K562 (cell line): ENCODE measurements at regions not wholly inside any gene's neighbourhood (a gene's known extent, or its start where the extent isn't known, plus 50 kb on each side); places are given as distances from the start of the nearest gene placed in this dataset.

Source experiments
- ATAC-seq: fragments of 200-7000 bp; cut with Tn5 transposase; 3 replicates; pipeline ENCODE4 v1.9.1; 2020; ENCODE audit warnings: moderate library complexity
- BruUV-seq: library from RNA; stranded (reverse); fragments of 400-500 nt; replicated peaks from 2 replicates; lab custom pipeline; 2021; lab: Mats Ljungman, UMichigan
- CTCF ChIA-PET: fragments of 300-600 bp; formaldehyde crosslinking; extraction: SDS; loops from one replicate; lab custom pipeline; 2021; ENCODE audit warnings: low intra/inter-chr PET ratio; lab: Yijun Ruan, JAX
- POLR2A ChIA-PET: fragments of 300-600, 350-650 bp; sonication (Branson Sonifier 250); formaldehyde crosslinking; extraction: SDS; loops from one replicate; lab custom pipeline; 2021; ENCODE audit warnings: antibody characterized with exemption, inconsistent platforms; lab: Yijun Ruan, JAX
- DNase-seq, 4 experiments: peaks; one replicate each; pipeline versions ENCODE4 v3.0.0 to v3.0.0-alpha.2; 2011 to 2018; ENCODE audit warnings: low spot score in 3 of 4, mixed read lengths in 3 of 4; ENCODE audit errors: extremely low read depth in 1 of 4
- FAIRE-seq: peaks from 2 replicates; lab custom pipeline; 2011; peaks lifted over from hg19 to GRCh38; lab: Jason Lieb, UNC
- H2AFZ ChIP-seq: 2 replicates; pipeline ENCODE4 v1.6.0; 2011; ENCODE audit warnings: low read depth, low read length, control low read depth, inconsistent platforms
- H3K27ac ChIP-seq: fragments of 200-600 bp; 3 replicates; pipeline ENCODE4 v1.8.0; 2011; ENCODE audit warnings: low read depth, mild to moderate bottlenecking, control low read depth, inconsistent platforms, low read length, moderate library complexity, mixed read lengths; ENCODE audit errors: extremely low read depth
- H3K27me3 ChIP-seq, 2 experiments: fragments of 300-600 bp in 1 of 2; 2 replicates in 1 of 2; 3 replicates in 1 of 2; pipeline versions ENCODE4 v1.6.0 to v1.8.0; 2011; ENCODE audit warnings: inconsistent platforms in 2 of 2, low read length in 2 of 2, mild to moderate bottlenecking in 1 of 2, mixed read lengths in 1 of 2, moderate library complexity in 1 of 2; ENCODE audit not compliant: control insufficient read depth in 2 of 2, insufficient read depth in 2 of 2
- H3K36me3 ChIP-seq: fragments of 300-600 bp; 3 replicates; pipeline ENCODE4 v1.8.0; 2011; ENCODE audit warnings: mild to moderate bottlenecking, low read length, inconsistent platforms; ENCODE audit not compliant: control insufficient read depth, insufficient read depth
- H3K4me1 ChIP-seq, 2 experiments: fragments of 200-600 bp in 1 of 2; replicated peaks in 1 of 2; 2 replicates in 1 of 2; 3 replicates in 1 of 2; pipeline versions ENCODE4 v1.5.1 to v1.8.0; 2011; ENCODE audit warnings: inconsistent platforms in 2 of 2, low read length in 2 of 2, mild to moderate bottlenecking in 1 of 2, mixed read lengths in 1 of 2, moderate library complexity in 1 of 2; ENCODE audit not compliant: control insufficient read depth in 2 of 2, insufficient read depth in 2 of 2
- H3K4me2 ChIP-seq: 2 replicates; pipeline ENCODE4 v1.6.1; 2011; ENCODE audit warnings: low read length, control low read depth, inconsistent platforms, mixed read lengths; ENCODE audit not compliant: insufficient read depth
- H3K4me3 ChIP-seq: fragments of 200-600 bp; sonication (generic), shearing (Covaris generic); 2 replicates; pipeline ENCODE4 v1.5.1; 2016; ENCODE audit warnings: control low read depth, inconsistent platforms
- H3K79me2 ChIP-seq: fragments of 200-600 bp; 3 replicates; pipeline ENCODE4 v1.8.0; 2011; ENCODE audit warnings: low read length, inconsistent platforms; ENCODE audit not compliant: control insufficient read depth, insufficient read depth
- H3K9ac ChIP-seq, 2 experiments: 2 replicates each; pipeline versions ENCODE4 v1.6.0 to v1.6.1; 2011; ENCODE audit warnings: low read depth in 2 of 2, low read length in 2 of 2, control low read depth in 1 of 2, inconsistent platforms in 1 of 2, mild to moderate bottlenecking in 1 of 2, mixed read lengths in 1 of 2; ENCODE audit not compliant: insufficient read depth in 1 of 2
- H3K9me1 ChIP-seq: one replicate; pipeline ENCODE4 v1.6.0; 2011; ENCODE audit warnings: inconsistent platforms, mild to moderate bottlenecking, low read length, moderate library complexity; ENCODE audit not compliant: control insufficient read depth, insufficient read depth
- H3K9me3 ChIP-seq: replicated peaks from 2 replicates; pipeline ENCODE4 v1.5.1; 2011; ENCODE audit warnings: low read depth, low read length, inconsistent platforms; ENCODE audit not compliant: control insufficient read depth, insufficient read depth
- H4K20me1 ChIP-seq: replicated peaks from 2 replicates; pipeline ENCODE4 v1.6.1; 2011; ENCODE audit warnings: low read length, inconsistent platforms, mixed read lengths; ENCODE audit not compliant: control insufficient read depth, insufficient read depth
- ARNT ChIP-seq, 2 experiments: fragments of 450-650 bp; IDR thresholded peaks; 2 replicates each; pipeline ENCODE4 v1.6.1; 2016; ENCODE audit warnings: mild to moderate bottlenecking in 1 of 2
- BMI1 ChIP-seq: fragments of 150-350 bp; IDR thresholded peaks from 2 replicates; pipeline ENCODE4 v1.6.1; 2014; ENCODE audit warnings: low read length
- BRD4 ChIP-seq: fragments of 200-600 bp; sonication (generic); IDR thresholded peaks from 2 replicates; pipeline ENCODE4 v1.6.1; 2017; ENCODE audit warnings: inconsistent platforms
- CAMTA2 ChIP-seq: fragments of 250-450 bp; sonication (Bioruptor Pico); conservative IDR thresholded peaks from 2 replicates; pipeline ENCODE4 v1.5.1; 2022
- CBFA2T2 ChIP-seq: fragments of 450-650 bp; conservative IDR thresholded peaks from 2 replicates; pipeline ENCODE4 v1.6.1; 2017; ENCODE audit warnings: mild to moderate bottlenecking
- CCAR2 ChIP-seq: fragments of 200-400 bp; formaldehyde crosslinking; IDR thresholded peaks from 2 replicates; pipeline ENCODE4 v1.6.1; 2017; ENCODE audit warnings: mild to moderate bottlenecking, low read depth, low read length
- CHD1 ChIP-seq: fragments of 200-600 bp; sonication (generic); IDR thresholded peaks from one replicate; pipeline ENCODE4 v1.6.1; 2012; ENCODE audit warnings: mild to moderate bottlenecking, moderate library complexity, low read length, inconsistent platforms
- GTF2A2 ChIP-seq: IDR thresholded peaks from 2 replicates; pipeline ENCODE4 v1.6.1; 2016; ENCODE audit warnings: mild to moderate bottlenecking, missing genetic modification characterization, missing compliant biosample characterization
- NFRKB ChIP-seq: fragments of 450-650 bp; IDR thresholded peaks from 2 replicates; pipeline ENCODE4 v1.6.1; 2016; ENCODE audit warnings: low read depth
- POLR2A ChIP-seq: fragments of 450-650 bp; conservative IDR thresholded peaks from 2 replicates; pipeline ENCODE4 v1.6.1; 2016
- RCOR1 ChIP-seq, 2 experiments: IDR thresholded peaks; 2 replicates each; pipeline ENCODE4 v1.6.1; 2012; ENCODE audit warnings: low read depth in 2 of 2, low read length in 2 of 2, borderline replicate concordance in 1 of 2, improper control_type of control experiment in 1 of 2
- TAF9B ChIP-seq: fragments of 450-650 bp; IDR thresholded peaks from 2 replicates; pipeline ENCODE4 v1.6.1; 2018; ENCODE audit warnings: mild to moderate bottlenecking; ENCODE audit not compliant: partially characterized antibody
- TCFL5 ChIP-seq: fragments of 250-450 bp; sonication (Bioruptor Pico); conservative IDR thresholded peaks from 2 replicates; pipeline ENCODE4 v1.6.1; 2021; ENCODE audit warnings: mild to moderate bottlenecking, moderate library complexity, matching md5 sums
- XRCC3 ChIP-seq: fragments of 450-650 bp; IDR thresholded peaks from 2 replicates; pipeline ENCODE4 v1.6.1; 2017; ENCODE audit warnings: mild to moderate bottlenecking, moderate library complexity
- ZNF586 ChIP-seq: fragments of 450-650 bp; formaldehyde crosslinking; conservative IDR thresholded peaks from 2 replicates; pipeline ENCODE4 v1.4.0; 2020; ENCODE audit warnings: mild to moderate bottlenecking, moderate library complexity
- ZNF780A ChIP-seq: fragments of 250-450 bp; sonication (Bioruptor Pico); IDR thresholded peaks from 2 replicates; pipeline ENCODE4 v1.5.0; 2021; ENCODE audit warnings: mild to moderate bottlenecking
- WGBS: fragments of 100-300 bp; shearing (Covaris generic); methylation state at CpG from one replicate; pipeline ENCODE4 v1.1.6; 2016; ENCODE audit warnings: low coverage, mixed read lengths; ENCODE audit not compliant: insufficient coverage; ENCODE audit errors: missing lambda C conversion rate; 5-methylcytosine and 5-hydroxymethylcytosine counted together
- in situ Hi-C: fragments of 300-500 bp; cut with MboI; formaldehyde crosslinking; loops from 4 replicates; pipeline ENCODE4 v1.15.0; 2018; ENCODE audit warnings: inconsistent platforms, mixed read lengths
- intact Hi-C: fragments of 100-400 bp; cut with micrococcal nuclease; formaldehyde crosslinking; loops from 2 replicates; pipeline ENCODE4 v1.14.2; 2022
- TF ChIP-seq, protein P1 (sequence below): sonication (generic); formaldehyde crosslinking; IDR thresholded peaks from 2 replicates; pipeline ENCODE4 v1.8.0; 2022; ENCODE audit warnings: missing genetic modification reagents, mild to moderate bottlenecking, borderline replicate concordance
- TF ChIP-seq, protein P2 (sequence below): fragments of 250-450 bp; sonication (Bioruptor Pico); IDR thresholded peaks from 2 replicates; pipeline ENCODE4 v1.4.0; 2020; ENCODE audit warnings: mild to moderate bottlenecking, moderate library complexity

DNA sequence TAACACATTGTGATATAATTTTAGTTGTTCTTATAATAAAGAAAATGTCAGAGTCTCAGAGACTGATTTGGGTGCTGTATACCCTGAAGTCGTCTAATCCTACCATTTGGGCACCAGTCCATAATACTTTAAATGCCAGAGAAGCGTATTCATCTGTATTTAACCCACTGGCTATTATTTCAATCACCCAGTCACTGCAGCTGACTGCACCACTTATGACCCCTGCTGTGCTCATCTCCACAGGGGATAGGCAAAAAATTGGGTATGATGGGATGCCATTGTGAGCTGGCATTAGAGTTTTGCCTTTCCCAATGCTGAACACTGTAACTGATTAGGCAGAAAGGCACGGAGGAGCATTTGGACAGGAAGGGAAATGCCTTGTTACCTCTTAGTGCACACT lies 599.7 kb downstream of the CAAP1 start:
- Histone ChIP-seq H2AFZ (no peak overlapping the region), H4K20me1 (no peaks in the 10 kb centered on the region), H3K9ac (no peak overlapping the region), H3K36me3 (no peaks in the 10 kb centered on the region), H3K9me1 (no peaks in the 10 kb centered on the region), H3K4me3 (no peak overlapping the region), H3K9me3 (no peaks in the 10 kb centered on the region), H3K79me2 (no peaks in the 10 kb centered on the region), H3K27me3 (no peaks in the 10 kb centered on the region), H3K4me1 (no peaks in the 10 kb centered on the region), H3K4me2 (no peak overlapping the region), H3K27ac (no peak overlapping the region)
- ATAC-seq: no peak
- in situ Hi-C loops: no loop called here
- no peak for FAIRE-seq
- no peak for TF ChIP-seq ZNF780A (CRISPR knock-in tag)
- no peak for TF ChIP-seq RCOR1 (IDR thresholded peaks at IDR 0.05; ENCODE audit: borderline replicate concordance in 1 of 2, low read depth in 2 of 2, low read length in 2 of 2)
- no peak for TF ChIP-seq CBFA2T2
- TF ChIP-seq POLR2A: no peak
- TF ChIP-seq BMI1: no peak
- TF ChIP-seq TCFL5: no peak
- TF ChIP-seq, protein P1, sequence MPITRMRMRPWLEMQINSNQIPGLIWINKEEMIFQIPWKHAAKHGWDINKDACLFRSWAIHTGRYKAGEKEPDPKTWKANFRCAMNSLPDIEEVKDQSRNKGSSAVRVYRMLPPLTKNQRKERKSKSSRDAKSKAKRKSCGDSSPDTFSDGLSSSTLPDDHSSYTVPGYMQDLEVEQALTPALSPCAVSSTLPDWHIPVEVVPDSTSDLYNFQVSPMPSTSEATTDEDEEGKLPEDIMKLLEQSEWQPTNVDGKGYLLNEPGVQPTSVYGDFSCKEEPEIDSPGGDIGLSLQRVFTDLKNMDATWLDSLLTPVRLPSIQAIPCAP (CRISPR knock-in tag): no peak
- TF ChIP-seq GTF2A2 (tag): no peak
- no peak for TF ChIP-seq CCAR2
- TF ChIP-seq, protein P2, sequence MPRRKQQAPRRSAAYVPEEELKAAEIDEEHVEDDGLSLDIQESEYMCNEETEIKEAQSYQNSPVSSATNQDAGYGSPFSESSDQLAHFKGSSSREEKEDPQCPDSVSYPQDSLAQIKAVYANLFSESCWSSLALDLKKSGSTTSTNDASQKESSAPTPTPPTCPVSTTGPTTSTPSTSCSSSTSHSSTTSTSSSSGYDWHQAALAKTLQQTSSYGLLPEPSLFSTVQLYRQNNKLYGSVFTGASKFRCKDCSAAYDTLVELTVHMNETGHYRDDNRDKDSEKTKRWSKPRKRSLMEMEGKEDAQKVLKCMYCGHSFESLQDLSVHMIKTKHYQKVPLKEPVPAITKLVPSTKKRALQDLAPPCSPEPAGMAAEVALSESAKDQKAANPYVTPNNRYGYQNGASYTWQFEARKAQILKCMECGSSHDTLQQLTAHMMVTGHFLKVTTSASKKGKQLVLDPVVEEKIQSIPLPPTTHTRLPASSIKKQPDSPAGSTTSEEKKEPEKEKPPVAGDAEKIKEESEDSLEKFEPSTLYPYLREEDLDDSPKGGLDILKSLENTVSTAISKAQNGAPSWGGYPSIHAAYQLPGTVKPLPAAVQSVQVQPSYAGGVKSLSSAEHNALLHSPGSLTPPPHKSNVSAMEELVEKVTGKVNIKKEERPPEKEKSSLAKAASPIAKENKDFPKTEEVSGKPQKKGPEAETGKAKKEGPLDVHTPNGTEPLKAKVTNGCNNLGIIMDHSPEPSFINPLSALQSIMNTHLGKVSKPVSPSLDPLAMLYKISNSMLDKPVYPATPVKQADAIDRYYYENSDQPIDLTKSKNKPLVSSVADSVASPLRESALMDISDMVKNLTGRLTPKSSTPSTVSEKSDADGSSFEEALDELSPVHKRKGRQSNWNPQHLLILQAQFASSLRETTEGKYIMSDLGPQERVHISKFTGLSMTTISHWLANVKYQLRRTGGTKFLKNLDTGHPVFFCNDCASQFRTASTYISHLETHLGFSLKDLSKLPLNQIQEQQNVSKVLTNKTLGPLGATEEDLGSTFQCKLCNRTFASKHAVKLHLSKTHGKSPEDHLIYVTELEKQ: no peak
- no peak for TF ChIP-seq ARNT (IDR thresholded peaks at IDR 0.05)
- TF ChIP-seq ZNF586 (CRISPR knock-in tag): no peak
- TF ChIP-seq TAF9B: no peak
- TF ChIP-seq NFRKB: no peak
- no peak for TF ChIP-seq CAMTA2
- TF ChIP-seq CHD1: no peak
- no peak for TF ChIP-seq XRCC3
- TF ChIP-seq BRD4: no peak
- DNase-seq: no peak
- BruUV-seq: no TSS peak
- POLR2A ChIA-PET: no interaction called here
- WGBS: no CpG with 5 or more reads among the region's 3 CpGs
- CTCF ChIA-PET: no interaction called here
- intact Hi-C loops: no loop called here
